Progenitor cell of endocrine pancreas (in vitro differentiated cells): ENCODE measurements at regions not wholly inside any gene's neighbourhood (a gene's known extent, or its start where the extent isn't known, plus 50 kb on each side); places are given as distances from the start of the nearest gene placed in this dataset.

Experiments used
- DNase-seq: peaks from one replicate; pipeline ENCODE4 v3.0.0; 2021; ENCODE audit warnings: low spot score; ENCODE audit not compliant: unreplicated experiment
- H3K27ac Mint-ChIP-seq: 2 replicates; pipeline ENCODE4 v1.8.0; 2021; ENCODE audit warnings: mild to moderate bottlenecking, moderate library complexity, mixed read lengths
- H3K27me3 Mint-ChIP-seq: 2 replicates; pipeline ENCODE4 v1.8.0; 2021; ENCODE audit warnings: mixed read lengths
- H3K36me3 Mint-ChIP-seq: 2 replicates; pipeline ENCODE4 v1.8.0; 2022; ENCODE audit warnings: mixed read lengths; ENCODE audit not compliant: insufficient read depth
- H3K4me1 Mint-ChIP-seq: 2 replicates; pipeline ENCODE4 v1.8.0; 2021; ENCODE audit warnings: low read depth, mixed read lengths
- H3K4me3 Mint-ChIP-seq: 2 replicates; pipeline ENCODE4 v1.8.0; 2021; ENCODE audit warnings: low read depth, mild to moderate bottlenecking, moderate library complexity, mixed read lengths
- H3K9me3 Mint-ChIP-seq: 2 replicates; pipeline ENCODE4 v1.8.0; 2021; ENCODE audit warnings: low read depth, mixed read lengths
- TF ChIP-seq, protein P1 (sequence below): fragments of 200-600 bp; sonication (generic); IDR thresholded peaks from one replicate; pipeline ENCODE4 v1.5.0; 2021; ENCODE audit warnings: antibody characterized with exemption, mild to moderate bottlenecking; ENCODE audit not compliant: unreplicated experiment

- Mint-ChIP-seq H3K4me3 (no peak overlapping the region), H3K27ac (no peak overlapping the region), H3K27me3 (no peaks in the 10 kb centered on the region), H3K36me3 (peaks cover 5% of the 10 kb centered on the region), H3K4me1 (no peaks in the 10 kb centered on the region), H3K9me3 (peaks cover 8% of the 10 kb centered on the region)
- no peak for DNase-seq
- TF ChIP-seq, protein P1, sequence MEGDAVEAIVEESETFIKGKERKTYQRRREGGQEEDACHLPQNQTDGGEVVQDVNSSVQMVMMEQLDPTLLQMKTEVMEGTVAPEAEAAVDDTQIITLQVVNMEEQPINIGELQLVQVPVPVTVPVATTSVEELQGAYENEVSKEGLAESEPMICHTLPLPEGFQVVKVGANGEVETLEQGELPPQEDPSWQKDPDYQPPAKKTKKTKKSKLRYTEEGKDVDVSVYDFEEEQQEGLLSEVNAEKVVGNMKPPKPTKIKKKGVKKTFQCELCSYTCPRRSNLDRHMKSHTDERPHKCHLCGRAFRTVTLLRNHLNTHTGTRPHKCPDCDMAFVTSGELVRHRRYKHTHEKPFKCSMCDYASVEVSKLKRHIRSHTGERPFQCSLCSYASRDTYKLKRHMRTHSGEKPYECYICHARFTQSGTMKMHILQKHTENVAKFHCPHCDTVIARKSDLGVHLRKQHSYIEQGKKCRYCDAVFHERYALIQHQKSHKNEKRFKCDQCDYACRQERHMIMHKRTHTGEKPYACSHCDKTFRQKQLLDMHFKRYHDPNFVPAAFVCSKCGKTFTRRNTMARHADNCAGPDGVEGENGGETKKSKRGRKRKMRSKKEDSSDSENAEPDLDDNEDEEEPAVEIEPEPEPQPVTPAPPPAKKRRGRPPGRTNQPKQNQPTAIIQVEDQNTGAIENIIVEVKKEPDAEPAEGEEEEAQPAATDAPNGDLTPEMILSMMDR: no peak
Measured at GRCh38 chr13:31956980-31957644, 74.5 kb upstream of the FRY start.

DNA sequence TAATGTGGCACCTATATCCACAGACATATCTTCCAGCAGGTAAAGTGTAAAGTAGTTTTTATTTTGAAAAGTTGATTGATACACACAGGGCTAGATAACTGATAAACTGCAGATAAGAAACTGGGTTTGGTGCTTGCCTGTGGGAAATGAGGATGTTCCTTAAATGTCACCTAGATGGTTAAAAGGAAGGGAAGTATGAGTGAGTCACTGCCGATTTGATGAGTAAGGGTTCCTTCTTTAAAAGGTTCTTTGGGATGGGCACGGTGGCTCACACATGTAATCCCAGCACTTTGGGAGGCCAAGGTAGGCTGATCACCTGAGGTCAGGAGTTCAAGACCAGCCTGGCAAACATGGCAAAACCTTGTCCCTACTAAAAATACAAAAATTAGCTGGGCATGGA lies 73.8 kb upstream of the FRY start:
- TF ChIP-seq, protein P1: no peak
- DNase-seq: no peak
- Mint-ChIP-seq H3K4me3 (no peak overlapping the region), H3K9me3 (peaks cover 8% of the 10 kb centered on the region), H3K4me1 (no peaks in the 10 kb centered on the region), H3K27me3 (no peaks in the 10 kb centered on the region), H3K27ac (no peak overlapping the region), H3K36me3 (peaks cover 5% of the 10 kb centered on the region)

DNA sequence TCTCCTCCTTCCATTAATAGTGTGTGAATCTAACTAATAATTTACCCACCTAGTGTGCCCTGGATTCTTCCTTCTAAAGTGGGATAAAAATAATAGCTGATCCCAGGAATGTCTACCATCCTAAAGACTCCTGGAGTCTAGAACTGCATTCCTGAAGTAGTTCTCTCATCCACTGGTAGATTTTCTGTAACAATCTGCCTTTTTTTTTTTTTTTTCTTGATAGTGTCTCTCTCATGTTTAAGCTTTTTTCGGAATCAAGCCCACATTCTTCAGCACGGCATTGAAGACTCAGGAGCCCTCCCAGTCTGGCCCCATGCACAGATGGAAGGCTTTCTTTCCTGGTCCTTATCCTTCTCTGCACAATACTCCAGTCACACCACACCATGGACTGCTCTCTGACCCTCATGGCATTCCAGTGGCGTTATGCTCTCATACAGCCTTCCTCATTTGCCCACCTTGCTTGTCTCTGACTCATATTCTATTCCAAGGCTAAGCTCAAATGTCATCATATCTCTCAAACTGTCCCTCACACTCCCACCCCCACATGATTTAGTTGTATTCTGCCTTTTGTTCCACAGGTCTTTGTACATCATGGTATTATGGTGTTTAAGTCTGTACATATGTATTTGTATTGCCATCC lies 68.7 kb upstream of the FRY start:
- Mint-ChIP-seq H3K27me3 (no peaks in the 10 kb centered on the region), H3K36me3 (peaks cover 5% of the 10 kb centered on the region), H3K4me3 (no peak overlapping the region), H3K27ac (peak overlapping the region; percentile 26), H3K9me3 (peaks cover 9% of the 10 kb centered on the region), H3K4me1 (peaks cover 19% of the 10 kb centered on the region)
- TF ChIP-seq, protein P1: no peak
- DNase-seq: no peak

DNA sequence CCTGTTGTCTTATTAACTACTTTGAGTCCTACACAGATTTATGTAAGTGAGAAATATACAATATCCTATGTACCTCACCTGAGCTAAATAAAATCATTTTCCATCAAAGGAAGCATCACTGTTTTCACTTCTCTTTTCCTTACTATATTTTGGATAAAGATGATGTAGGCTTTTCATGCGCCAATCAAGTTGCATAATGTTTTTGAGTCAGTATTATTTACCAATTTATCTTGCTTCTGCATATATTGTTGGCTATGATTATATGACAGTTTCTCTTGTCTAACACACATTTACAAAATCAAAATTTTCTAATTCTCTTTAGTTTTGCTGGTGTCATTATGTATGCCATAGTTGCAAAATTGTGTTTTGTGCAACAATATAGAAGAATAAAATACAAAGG lies 67.9 kb upstream of the FRY start:
- peaks cover 19% of the 10 kb centered on the region for H3K4me1 Mint-ChIP-seq
- H3K4me3 Mint-ChIP-seq: no peak overlapping the region
- peaks cover 11% of the 10 kb centered on the region for H3K9me3 Mint-ChIP-seq
- no peaks in the 10 kb centered on the region for H3K27me3 Mint-ChIP-seq
- no peak for DNase-seq
- H3K27ac Mint-ChIP-seq: no peak overlapping the region
- H3K36me3 Mint-ChIP-seq: peaks cover 2% of the 10 kb centered on the region
- TF ChIP-seq, protein P1: no peak

GRCh38 chr13:31964168-31964567 lies 67.4 kb upstream of the FRY start:
- TF ChIP-seq, protein P1: no peak
- Mint-ChIP-seq H3K27ac (no peak overlapping the region), H3K9me3 (peaks cover 10% of the 10 kb centered on the region)

More at GRCh38 chr13:31964168-31964567, 67.4 kb upstream of the FRY start:
- Mint-ChIP-seq H3K27me3 (no peaks in the 10 kb centered on the region), H3K4me1 (peaks cover 19% of the 10 kb centered on the region), H3K4me3 (no peak overlapping the region), H3K36me3 (peaks cover 2% of the 10 kb centered on the region)
- no peak for DNase-seq
